ENCODE measurements at regions not wholly inside any gene's neighbourhood (a gene's known extent, or its start where the extent isn't known, plus 50 kb on each side); places are given as distances from the start of the nearest gene placed in this dataset.
"Not testable (repeated sequence)": the region's sequence is repeated elsewhere in the genome, so short reads cannot be mapped to it uniquely, and the experiment has no call there.

DNA sequence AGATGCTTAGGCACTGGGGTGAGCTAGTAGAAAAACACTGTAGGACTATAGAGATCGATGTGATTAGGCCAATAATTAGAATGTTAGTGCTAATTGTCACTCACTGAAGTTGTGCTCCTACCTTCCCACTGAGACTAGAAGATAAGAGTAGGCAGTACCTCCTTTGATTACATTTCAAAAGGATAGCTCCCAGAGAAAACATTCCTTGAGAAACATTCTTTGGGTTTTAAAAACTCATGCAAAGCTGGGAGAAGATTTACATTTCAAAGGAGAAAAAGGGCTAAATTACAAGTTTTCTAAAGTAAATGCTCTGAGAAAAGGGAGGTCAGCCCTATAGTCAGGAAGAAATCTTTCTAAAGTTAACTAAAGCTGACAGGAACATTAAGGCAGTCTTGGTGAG, 860.3 kb upstream of the NDST4 start:
- Mint-ChIP-seq H3K4me3 (no peak overlapping the region), H3K4me1 (ENCODE audit: low read depth) (no peaks in the 10 kb centered on the region), H3K9me3 (no peaks in the 10 kb centered on the region), H3K27me3 (ENCODE audit: insufficient read depth) (no peaks in the 10 kb centered on the region), H3K27ac (no peak overlapping the region), H3K36me3 (ENCODE audit: low read depth) (no peaks in the 10 kb centered on the region)
- intact Hi-C loops (cut with micrococcal nuclease): no loop called here
- no peak for DNase-seq (ENCODE audit: low spot score)

DNA sequence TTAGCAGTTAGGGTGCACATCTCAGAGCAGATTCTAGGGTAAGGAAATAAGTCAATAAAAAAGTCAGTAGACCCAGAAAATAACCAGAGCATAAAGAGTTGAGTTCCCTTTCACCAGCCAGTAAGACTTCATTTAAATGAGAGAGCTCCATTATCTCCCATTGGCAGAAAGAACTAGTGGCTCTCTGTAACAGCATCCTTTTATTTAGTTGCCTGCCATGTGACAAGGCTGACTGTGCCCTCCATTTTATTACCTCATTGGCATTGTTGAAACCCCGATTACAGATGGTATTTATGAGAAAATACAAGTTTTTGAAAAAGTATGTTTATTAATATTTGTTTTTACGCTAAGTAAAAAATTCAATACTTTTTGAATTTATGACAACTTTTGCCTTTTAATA, 859.5 kb upstream of the NDST4 start:
- intact Hi-C loops (cut with micrococcal nuclease): no loop called here
- Mint-ChIP-seq H3K4me3 (no peak overlapping the region), H3K4me1 (ENCODE audit: low read depth) (no peaks in the 10 kb centered on the region), H3K27me3 (ENCODE audit: insufficient read depth) (no peaks in the 10 kb centered on the region), H3K9me3 (no peaks in the 10 kb centered on the region), H3K36me3 (ENCODE audit: low read depth) (no peaks in the 10 kb centered on the region), H3K27ac (no peak overlapping the region)
- no peak for DNase-seq (ENCODE audit: low spot score)

DNA sequence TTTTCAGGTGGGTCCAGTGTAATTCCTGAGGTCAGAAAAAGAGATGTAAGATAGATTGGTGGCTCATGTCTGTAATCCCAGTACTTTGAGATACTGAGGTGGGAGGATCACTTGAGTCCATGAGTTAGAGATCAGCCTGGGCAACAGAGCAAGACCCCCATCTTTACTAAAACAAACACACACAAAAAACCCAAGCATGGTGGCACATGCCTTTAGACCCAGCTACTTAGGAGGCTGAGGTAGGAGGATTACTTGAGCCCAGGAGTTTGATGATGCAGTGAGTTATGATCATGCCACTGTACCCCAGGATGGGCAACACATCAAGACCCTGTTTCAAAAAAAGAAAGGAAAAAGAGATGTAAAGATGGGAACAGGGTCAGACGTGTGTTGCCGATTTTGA, 857.4 kb upstream of the NDST4 start:
- Mint-ChIP-seq H3K4me1 (ENCODE audit: low read depth) (no peaks in the 10 kb centered on the region), H3K27ac (no peak overlapping the region), H3K27me3 (ENCODE audit: insufficient read depth) (no peaks in the 10 kb centered on the region), H3K36me3 (ENCODE audit: low read depth) (no peaks in the 10 kb centered on the region), H3K4me3 (no peak overlapping the region), H3K9me3 (no peaks in the 10 kb centered on the region)
- no peak for DNase-seq (ENCODE audit: low spot score)
- intact Hi-C loops (cut with micrococcal nuclease): no loop called here

DNA sequence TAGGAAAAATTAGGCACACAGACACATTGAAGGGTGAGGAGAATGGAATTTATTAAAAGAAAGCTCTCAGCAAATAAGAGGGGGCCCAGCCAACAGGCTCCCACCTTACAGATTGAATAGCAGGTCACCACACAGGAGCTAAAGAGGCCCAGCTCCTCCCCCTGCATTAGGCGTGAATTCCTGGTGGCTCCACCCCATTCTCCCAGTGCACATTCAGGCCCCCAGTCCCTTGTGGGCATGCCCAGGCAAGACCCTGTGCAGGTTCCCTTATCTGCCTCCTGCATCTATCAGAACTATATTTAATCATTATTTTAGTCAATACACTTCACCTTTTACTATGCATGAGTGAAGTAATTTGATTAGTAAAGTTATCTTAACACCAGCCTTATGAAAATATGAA, 856.3 kb upstream of the NDST4 start:
- DNase-seq (ENCODE audit: low spot score): no peak
- Mint-ChIP-seq H3K27ac (no peak overlapping the region), H3K36me3 (ENCODE audit: low read depth) (no peaks in the 10 kb centered on the region), H3K4me3 (no peak overlapping the region), H3K9me3 (no peaks in the 10 kb centered on the region), H3K27me3 (ENCODE audit: insufficient read depth) (no peaks in the 10 kb centered on the region), H3K4me1 (ENCODE audit: low read depth) (no peaks in the 10 kb centered on the region)
- intact Hi-C loops (cut with micrococcal nuclease): no loop called here

DNA sequence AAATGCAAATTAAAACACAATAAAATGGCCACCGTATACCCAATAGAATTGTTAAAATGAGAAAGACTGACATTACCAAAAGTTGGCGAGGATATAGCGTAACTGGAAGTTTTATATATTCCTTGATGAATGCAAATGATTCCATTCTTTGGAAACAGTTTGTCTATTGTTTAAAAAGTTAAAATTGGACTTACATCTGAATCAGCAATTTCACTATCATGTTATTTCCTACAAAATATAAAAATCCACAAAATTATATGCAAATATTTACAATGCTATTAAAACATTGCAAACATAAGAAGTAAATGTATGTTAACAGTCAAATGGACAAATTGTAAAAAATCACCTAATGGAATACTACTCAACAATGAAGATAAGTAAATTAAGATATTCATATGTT, 852.2 kb upstream of the NDST4 start:
- intact Hi-C loops (cut with micrococcal nuclease): no loop called here
- Mint-ChIP-seq H3K4me1 (ENCODE audit: low read depth) (no peaks in the 10 kb centered on the region), H3K9me3 (no peaks in the 10 kb centered on the region), H3K27ac (no peak overlapping the region), H3K27me3 (ENCODE audit: insufficient read depth) (no peaks in the 10 kb centered on the region), H3K4me3 (no peak overlapping the region), H3K36me3 (ENCODE audit: low read depth) (no peaks in the 10 kb centered on the region)
- no peak for DNase-seq (ENCODE audit: low spot score)

DNA sequence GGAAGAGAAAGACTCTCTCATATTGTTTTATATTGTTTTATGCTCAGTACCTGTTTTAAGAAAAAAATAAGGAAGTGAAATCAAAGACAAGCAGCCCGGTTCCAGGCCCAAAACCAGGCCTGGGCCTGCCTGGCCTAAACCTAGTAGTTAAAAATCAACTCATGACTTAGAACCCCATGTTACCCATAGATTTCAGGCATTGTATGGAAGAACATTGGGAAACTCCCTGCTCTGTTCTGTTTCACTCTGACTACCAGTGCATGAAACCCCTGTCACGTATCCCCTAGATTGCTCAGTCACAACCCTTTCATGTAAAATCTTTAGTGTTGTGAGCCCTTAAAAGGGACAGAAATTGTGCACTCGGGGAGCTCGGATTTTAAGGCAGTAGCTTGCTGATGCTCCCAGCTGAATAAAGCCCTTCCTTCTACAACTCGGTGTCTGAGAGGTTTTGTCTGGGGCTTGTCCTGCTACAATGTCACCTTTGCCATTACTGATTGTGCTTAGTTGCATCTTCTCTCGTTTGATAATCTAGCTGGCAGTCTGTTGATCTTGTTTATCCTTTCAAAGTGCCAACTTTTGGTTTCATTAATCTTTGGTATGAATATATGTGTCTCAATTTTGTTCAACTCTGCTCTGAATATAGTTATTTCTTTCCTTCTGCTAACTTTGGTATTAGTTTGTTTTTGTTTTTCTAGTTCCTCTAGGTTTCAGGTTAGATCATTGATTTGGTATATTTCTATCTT, 842.8 kb upstream of the NDST4 start:
- H3K27me3 Mint-ChIP-seq (ENCODE audit: insufficient read depth); H3K9me3 Mint-ChIP-seq; H3K27ac Mint-ChIP-seq; H3K4me3 Mint-ChIP-seq; intact Hi-C loops (cut with micrococcal nuclease); H3K36me3 Mint-ChIP-seq (ENCODE audit: low read depth); DNase-seq (ENCODE audit: low spot score); H3K4me1 Mint-ChIP-seq (ENCODE audit: low read depth): not testable (repeated sequence)

DNA sequence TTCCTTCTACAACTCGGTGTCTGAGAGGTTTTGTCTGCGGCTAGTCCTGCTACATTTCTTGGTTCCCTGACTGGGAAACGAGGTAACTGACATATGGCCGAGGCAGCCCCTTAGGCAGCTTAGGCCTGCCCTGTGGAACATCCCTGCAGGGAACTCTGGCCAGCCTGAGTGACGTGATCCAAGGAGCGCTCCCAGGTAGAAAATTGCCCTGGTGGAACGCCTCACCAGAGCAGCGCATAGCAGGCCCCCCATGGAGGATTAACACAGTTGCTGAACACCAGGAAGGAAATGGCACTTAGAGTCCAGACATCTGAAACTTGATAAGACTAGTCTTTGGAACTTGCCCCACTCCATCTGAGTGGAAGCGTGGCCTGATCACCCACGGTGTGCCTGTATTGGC, 837.4 kb upstream of the NDST4 start:
- DNase-seq (ENCODE audit: low spot score): no peak
- Mint-ChIP-seq H3K27me3 (ENCODE audit: insufficient read depth) (no peaks in the 10 kb centered on the region), H3K9me3 (peaks cover 9% of the 10 kb centered on the region), H3K27ac (no peak overlapping the region), H3K4me1 (ENCODE audit: low read depth) (no peaks in the 10 kb centered on the region), H3K4me3 (no peak overlapping the region), H3K36me3 (ENCODE audit: low read depth) (no peaks in the 10 kb centered on the region)
- intact Hi-C loops (cut with micrococcal nuclease): no loop called here

DNA sequence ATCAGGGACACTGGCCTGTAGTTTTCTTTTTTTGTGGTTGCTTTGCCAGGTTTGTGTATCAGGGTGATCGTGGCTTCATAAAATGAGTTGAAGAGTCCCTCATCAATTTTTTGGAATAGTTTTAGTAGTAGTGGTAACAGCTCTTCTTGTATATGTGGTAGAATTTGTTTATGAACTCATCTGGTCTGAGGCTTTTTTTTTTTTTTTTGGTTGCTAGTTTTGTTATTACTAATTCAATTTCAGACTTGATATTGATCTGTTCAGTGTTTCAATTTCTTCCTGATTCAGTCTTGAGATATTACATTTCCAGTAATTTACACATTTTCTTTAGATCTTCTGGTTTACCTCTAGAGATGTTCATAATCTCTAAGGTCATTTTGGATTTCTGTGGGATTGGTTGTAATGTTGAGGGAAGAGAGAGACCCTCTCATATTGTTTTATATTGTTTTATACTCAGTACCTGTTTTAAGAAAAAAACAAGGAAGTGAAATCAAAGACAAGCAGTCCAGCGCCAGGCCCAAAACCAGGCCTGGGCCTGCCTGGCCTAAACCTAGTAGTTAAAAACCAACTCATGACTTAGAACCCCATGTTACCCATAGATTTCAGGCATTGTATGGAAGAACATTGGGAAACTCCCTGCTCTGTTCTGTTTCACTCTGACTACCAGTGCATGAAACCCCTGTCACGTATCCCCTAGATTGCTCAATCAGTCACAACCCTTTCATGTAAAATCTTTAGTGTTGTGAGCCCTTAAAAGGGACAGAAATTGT, 836.7 kb upstream of the NDST4 start:
- H3K9me3 Mint-ChIP-seq; H3K36me3 Mint-ChIP-seq (ENCODE audit: low read depth); intact Hi-C loops (cut with micrococcal nuclease); H3K4me1 Mint-ChIP-seq (ENCODE audit: low read depth); DNase-seq (ENCODE audit: low spot score); H3K4me3 Mint-ChIP-seq; H3K27me3 Mint-ChIP-seq (ENCODE audit: insufficient read depth): not testable (repeated sequence)
- H3K27ac Mint-ChIP-seq: peak overlapping the region; percentile 14

DNA sequence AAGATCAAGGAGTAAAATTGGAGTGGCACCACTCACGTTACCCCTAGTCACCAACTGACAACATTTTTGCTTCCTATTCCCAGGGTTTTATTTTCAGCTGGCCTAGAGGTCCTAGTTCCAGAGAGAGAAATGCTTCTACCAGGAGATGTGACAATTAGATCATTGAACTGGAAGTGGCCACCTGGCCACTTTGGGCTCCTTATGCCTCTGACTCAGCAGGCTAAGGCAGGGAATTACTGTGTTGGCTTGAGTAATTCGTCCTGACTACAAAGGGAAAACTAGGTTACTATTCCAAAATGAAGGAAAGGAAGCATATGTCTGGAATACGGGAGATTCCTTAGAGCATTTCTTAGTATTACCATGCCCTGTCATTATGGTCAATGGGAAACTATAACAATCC, 831.6 kb upstream of the NDST4 start:
- intact Hi-C loops (cut with micrococcal nuclease): no loop called here
- Mint-ChIP-seq H3K4me1 (ENCODE audit: low read depth) (no peaks in the 10 kb centered on the region), H3K27ac (no peak overlapping the region), H3K4me3 (no peak overlapping the region), H3K27me3 (ENCODE audit: insufficient read depth) (no peaks in the 10 kb centered on the region), H3K9me3 (peaks cover 6% of the 10 kb centered on the region), H3K36me3 (ENCODE audit: low read depth) (no peaks in the 10 kb centered on the region)
- no peak for DNase-seq (ENCODE audit: low spot score)

DNA sequence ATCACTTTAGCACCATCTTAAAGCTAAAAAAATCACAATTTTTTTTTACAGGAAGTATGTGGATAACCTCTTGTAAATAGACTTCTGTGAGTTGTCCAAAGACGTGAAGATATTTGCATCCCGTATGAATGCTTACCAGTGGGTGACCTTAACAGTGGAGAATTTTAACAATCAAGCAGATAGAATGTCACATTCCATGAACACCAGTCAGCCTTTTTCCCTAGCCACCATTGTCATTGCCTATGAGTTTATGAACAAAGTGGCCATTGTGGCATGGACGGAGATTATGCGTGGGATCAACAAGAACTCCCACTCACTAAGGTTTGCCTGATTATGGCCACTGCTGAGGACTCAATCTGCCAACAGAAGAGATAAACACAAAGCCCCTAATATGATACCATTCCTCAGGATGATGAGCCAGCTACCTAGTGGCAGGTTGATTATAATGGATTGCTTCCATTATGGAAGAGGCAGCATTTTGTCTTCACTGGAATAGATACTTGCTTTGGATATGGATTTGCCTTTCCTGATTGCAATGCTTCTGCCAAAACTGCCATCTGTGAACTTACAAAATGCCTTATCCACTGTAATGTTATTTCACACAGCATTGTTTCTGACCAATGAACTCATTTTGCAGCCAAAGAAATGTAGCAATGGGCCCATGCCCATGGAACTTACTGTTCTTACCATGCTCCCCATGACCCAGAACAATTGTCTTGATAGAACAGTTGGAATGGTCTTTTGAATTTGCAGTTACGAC, 830.9 kb upstream of the NDST4 start:
- Mint-ChIP-seq H3K4me3 (no peak overlapping the region), H3K4me1 (ENCODE audit: low read depth) (no peaks in the 10 kb centered on the region)

DNA sequence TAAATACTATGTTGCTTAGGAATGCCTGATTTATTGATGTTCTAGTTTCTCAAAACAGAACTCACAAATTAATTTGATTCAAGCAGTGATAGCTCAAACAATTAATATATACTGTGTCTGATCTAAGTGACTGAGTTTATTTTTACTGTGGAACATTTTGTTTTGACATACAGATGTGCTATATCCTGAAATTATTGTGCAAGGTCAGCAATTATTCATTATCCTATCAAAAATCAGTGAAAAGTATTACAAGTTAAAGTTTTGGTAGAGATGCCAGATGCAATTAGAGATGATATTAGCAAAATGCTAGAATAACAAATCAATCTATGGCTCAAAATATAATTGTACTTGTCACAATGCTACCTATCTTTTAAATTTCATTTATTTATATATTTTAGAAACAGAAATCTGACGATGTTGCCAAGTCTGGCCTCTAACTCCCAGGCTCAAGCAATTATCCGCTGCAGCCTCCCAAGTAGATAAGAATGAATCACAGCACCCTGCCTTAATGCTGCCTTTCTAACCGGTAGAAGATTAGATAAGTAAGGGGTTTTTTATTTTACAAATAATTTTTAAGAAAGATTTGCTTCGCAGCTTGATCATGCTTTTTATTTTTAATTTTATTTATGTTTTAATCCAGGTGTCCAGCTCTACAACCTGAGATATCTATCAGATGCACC, 825.5 kb upstream of the NDST4 start:
- Mint-ChIP-seq H3K4me1 (ENCODE audit: low read depth) (no peaks in the 10 kb centered on the region), H3K36me3 (ENCODE audit: low read depth) (no peaks in the 10 kb centered on the region), H3K4me3 (no peak overlapping the region), H3K27me3 (ENCODE audit: insufficient read depth) (no peaks in the 10 kb centered on the region), H3K9me3 (no peaks in the 10 kb centered on the region), H3K27ac (no peak overlapping the region)
- no peak for DNase-seq (ENCODE audit: low spot score)
- intact Hi-C loops (cut with micrococcal nuclease): no loop called here

More for the DNA sequence above, 830.9 kb upstream of the NDST4 start:
- H3K9me3 Mint-ChIP-seq: no peaks in the 10 kb centered on the region
- intact Hi-C loops (cut with micrococcal nuclease): no loop called here
- no peak overlapping the region for H3K27ac Mint-ChIP-seq
- H3K27me3 Mint-ChIP-seq (ENCODE audit: insufficient read depth): no peaks in the 10 kb centered on the region
- no peaks in the 10 kb centered on the region for H3K36me3 Mint-ChIP-seq (ENCODE audit: low read depth)
- no peak for DNase-seq (ENCODE audit: low spot score)

DNA sequence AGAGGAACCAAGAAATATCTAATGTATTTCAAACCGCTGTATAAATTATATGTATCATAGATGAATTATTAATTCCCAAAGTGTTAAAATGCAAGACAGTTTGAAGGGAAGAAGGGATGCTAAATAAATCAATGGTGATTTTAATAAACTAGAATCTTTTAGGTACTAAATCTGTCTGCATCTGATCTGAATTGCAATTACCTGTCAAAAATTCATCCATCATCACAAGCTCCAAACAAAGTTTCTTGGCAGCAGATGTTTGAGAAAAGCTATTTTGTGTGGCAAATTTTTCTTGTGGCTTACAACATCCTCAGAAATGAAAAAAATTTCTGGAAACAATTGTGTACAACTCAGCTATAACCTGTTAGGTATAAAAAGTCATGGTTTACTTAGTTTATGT, 816.0 kb upstream of the NDST4 start:
- Mint-ChIP-seq H3K27me3 (ENCODE audit: insufficient read depth) (no peaks in the 10 kb centered on the region), H3K36me3 (ENCODE audit: low read depth) (no peaks in the 10 kb centered on the region), H3K4me1 (ENCODE audit: low read depth) (no peaks in the 10 kb centered on the region), H3K27ac (no peak overlapping the region), H3K9me3 (no peaks in the 10 kb centered on the region), H3K4me3 (no peak overlapping the region)
- intact Hi-C loops (cut with micrococcal nuclease): no loop called here
- DNase-seq (ENCODE audit: low spot score): no peak

DNA sequence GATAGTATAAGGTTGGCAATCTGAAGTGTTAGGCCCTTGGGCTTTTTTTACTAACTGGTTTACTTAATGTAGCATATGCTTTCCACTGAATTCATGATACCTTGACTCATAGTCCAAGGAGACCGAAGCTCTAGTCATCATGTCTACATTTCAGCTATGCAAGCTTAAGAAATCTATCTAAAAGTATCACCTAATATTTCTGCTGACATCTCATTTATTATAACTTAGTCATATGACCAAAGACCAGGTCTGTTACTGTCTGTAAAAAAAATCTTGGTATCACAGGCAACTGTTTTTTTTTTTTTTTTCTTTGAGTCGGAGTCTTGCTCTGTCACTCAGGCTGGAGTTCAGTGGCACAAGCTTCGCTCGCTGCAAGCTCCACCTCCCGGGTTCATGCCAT, 814.0 kb upstream of the NDST4 start:
- intact Hi-C loops (cut with micrococcal nuclease): loop anchor here (1.0 kb wide), 1 partner anchor 12 kb away; no protein-coding TSS in a partner anchor
- Mint-ChIP-seq H3K9me3 (no peaks in the 10 kb centered on the region), H3K36me3 (ENCODE audit: low read depth) (no peaks in the 10 kb centered on the region)

More for the DNA sequence above, 814.0 kb upstream of the NDST4 start:
- no peak for DNase-seq (ENCODE audit: low spot score)
- Mint-ChIP-seq H3K27me3 (ENCODE audit: insufficient read depth) (no peaks in the 10 kb centered on the region), H3K4me1 (ENCODE audit: low read depth) (no peaks in the 10 kb centered on the region), H3K27ac (no peak overlapping the region), H3K4me3 (no peak overlapping the region)
